ENCODE measurements at regions not wholly inside any gene's neighbourhood (a gene's known extent, or its start where the extent isn't known, plus 50 kb on each side); places are given as distances from the start of the nearest gene placed in this dataset.

DNA sequence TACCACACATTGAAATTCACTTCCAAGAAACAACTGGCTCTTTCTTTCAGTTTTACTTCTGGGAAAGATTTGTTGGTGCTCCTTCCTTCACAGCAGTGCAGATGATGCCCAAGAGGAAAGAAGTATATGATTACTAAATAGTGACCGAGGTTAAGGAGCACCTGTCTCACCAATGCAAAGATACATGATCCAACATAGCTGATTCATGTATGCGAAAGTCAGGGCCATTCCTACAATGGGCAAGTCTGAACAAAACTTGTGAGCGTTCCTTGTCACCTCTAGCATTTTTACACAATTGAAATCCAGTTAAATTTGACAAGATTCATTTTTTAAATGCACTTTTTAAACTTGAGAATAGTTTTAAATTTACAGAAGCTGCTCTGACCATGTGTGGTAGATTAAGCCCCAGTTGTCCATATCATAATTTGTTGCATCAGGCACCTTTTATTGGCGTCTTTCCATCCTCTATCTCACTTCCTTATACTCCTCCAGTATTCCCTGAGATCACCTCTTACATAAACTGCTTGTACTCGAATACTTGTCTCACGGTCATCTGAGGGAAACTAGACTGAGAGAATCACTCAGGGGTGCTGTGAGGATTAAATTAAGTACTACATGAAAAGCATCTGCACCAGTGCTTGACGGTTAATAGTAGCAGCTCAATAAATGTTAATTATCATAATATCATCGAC lies 438.8 kb upstream of the CDH20 start:
- H3K23ac ChIP-seq (ENCODE audit: insufficient read length): no peak overlapping the region
- no peaks in the 10 kb centered on the region for H3K36me3 ChIP-seq (ENCODE audit: control insufficient read depth in 2 of 4, insufficient read depth in 4 of 4, low read length in 3 of 4)
- H2AK5ac ChIP-seq (ENCODE audit: low read depth, low read length): no peak overlapping the region
- H2BK120ac ChIP-seq (replicated peaks; ENCODE audit: low read depth, low read length): no peak overlapping the region
- DNase-seq (ENCODE audit: low read depth in 1 of 2, low spot score in 2 of 2) (no peak), FAIRE-seq (no peak)
- no peak overlapping the region for H2BK12ac ChIP-seq (ENCODE audit: low read depth, low read length)
- H3K4me1 ChIP-seq (replicated peaks in 1 of 4; ENCODE audit: control insufficient read depth in 3 of 4, insufficient read depth in 4 of 4, low read length in 3 of 4): no peaks in the 10 kb centered on the region
- 87% methylated on average over 8 of the region's 8 CpGs; no CpG with 5 or more reads in 1 of the 2 experiments for WGBS, 2 experiments (ENCODE audit: extremely low coverage in 1 of 2, insufficient coverage in 1 of 2, insufficient read length in 1 of 2, insufficient replicate concordance in 2 of 2, low coverage in 1 of 2, low lambda C conversion rate in 2 of 2, missing lambda C conversion rate in 1 of 2)
- H3K9me3 ChIP-seq (ENCODE audit: insufficient read depth in 2 of 2, low read depth in 1 of 2, low read length in 1 of 2): no peaks in the 10 kb centered on the region
- POLR2A ChIA-PET (ENCODE audit: partially characterized antibody): no interaction called here
- H4K20me1 ChIP-seq (replicated peaks in 1 of 2; ENCODE audit: control insufficient read depth in 1 of 2, insufficient read depth in 2 of 2, low read length in 2 of 2): no peaks in the 10 kb centered on the region
- CTCF ChIA-PET (ENCODE audit: partially characterized antibody): interaction anchor here (0.8 to 1.7 kb wide), 3 partner anchors 9 to 427 kb away, joined by 3 to 4 read pairs (median 4); no protein-coding TSS in a partner anchor
- H3K27me3 ChIP-seq (replicated peaks in 1 of 4; ENCODE audit: control insufficient read depth in 3 of 4, extremely low read depth in 1 of 4, insufficient read depth in 3 of 4, low read length in 3 of 4): no peaks in the 10 kb centered on the region
- no peak overlapping the region for H3K56ac ChIP-seq (replicated peaks; ENCODE audit: insufficient read length, low read depth, low read length)
- H3K79me1 ChIP-seq (ENCODE audit: low read depth, low read length): no peaks in the 10 kb centered on the region
- H3K27ac ChIP-seq (ENCODE audit: low read depth, low read length): no peak overlapping the region
- no peak overlapping the region for H3K4ac ChIP-seq (replicated peaks; ENCODE audit: insufficient read length, low read depth, low read length)
- H2BK15ac ChIP-seq (ENCODE audit: low read length): no peak overlapping the region
- H3K79me2 ChIP-seq (ENCODE audit: control insufficient read depth in 1 of 2, insufficient read depth in 2 of 2, low read length in 2 of 2): no peaks in the 10 kb centered on the region
- no peak overlapping the region for H3K4me2 ChIP-seq (ENCODE audit: insufficient read depth in 1 of 2, low read depth in 2 of 2, low read length in 2 of 2)
- no peak overlapping the region for H2BK20ac ChIP-seq (ENCODE audit: low read length)
- H2AFZ ChIP-seq (ENCODE audit: low read length): no peak overlapping the region
- H4K8ac ChIP-seq (ENCODE audit: extremely low read depth, insufficient read depth, low read length): no peak overlapping the region
- H4K91ac ChIP-seq (replicated peaks; ENCODE audit: insufficient read length, low read length): no peak overlapping the region
- H3K14ac ChIP-seq (ENCODE audit: insufficient read length): no peak overlapping the region
- no peaks in the 10 kb centered on the region for H3K23me2 ChIP-seq (ENCODE audit: low read depth, low read length)
- no peak overlapping the region for H3K9ac ChIP-seq (replicated peaks in 1 of 4; ENCODE audit: extremely low read depth in 1 of 4, low read depth in 3 of 4, low read length in 3 of 4)
- H3K4me3 ChIP-seq (ENCODE audit: extremely low read depth in 1 of 4, insufficient read depth in 2 of 4, low read depth in 3 of 4, low read length in 4 of 4): no peak overlapping the region
- H3K18ac ChIP-seq (ENCODE audit: extremely low read depth, low read length): no peak overlapping the region
- H4K5ac ChIP-seq (ENCODE audit: insufficient read length, low read depth, low read length): no peak overlapping the region
- no peak overlapping the region for H2BK5ac ChIP-seq (ENCODE audit: low read depth, low read length)
- TF ChIP-seq, protein P1, sequence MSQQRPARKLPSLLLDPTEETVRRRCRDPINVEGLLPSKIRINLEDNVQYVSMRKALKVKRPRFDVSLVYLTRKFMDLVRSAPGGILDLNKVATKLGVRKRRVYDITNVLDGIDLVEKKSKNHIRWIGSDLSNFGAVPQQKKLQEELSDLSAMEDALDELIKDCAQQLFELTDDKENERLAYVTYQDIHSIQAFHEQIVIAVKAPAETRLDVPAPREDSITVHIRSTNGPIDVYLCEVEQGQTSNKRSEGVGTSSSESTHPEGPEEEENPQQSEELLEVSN (IDR thresholded peaks at IDR 0.05): no peak
- no peak for TF ChIP-seq CBX5 (IDR thresholded peaks at IDR 0.05; ENCODE audit: low read depth, low read length)
- no peak for TF ChIP-seq KDM1A (IDR thresholded peaks at IDR 0.05; ENCODE audit: borderline replicate concordance, low read length)
- TF ChIP-seq HDAC2 (IDR thresholded peaks at IDR 0.05; ENCODE audit: borderline replicate concordance in 1 of 2, low read depth in 2 of 2, low read length in 2 of 2): no peak
- TF ChIP-seq NANOG (IDR thresholded peaks at IDR 0.05; ENCODE audit: insufficient read depth, low read depth, low read length, poor library complexity, severe bottlenecking): no peak
- TF ChIP-seq CHD1 (IDR thresholded peaks at IDR 0.05; ENCODE audit: low read depth, low read length): no peak
- no peak for TF ChIP-seq GABPA (IDR thresholded peaks at IDR 0.05; ENCODE audit: borderline replicate concordance, insufficient read depth, low read length)
- no peak for TF ChIP-seq EP300 (IDR thresholded peaks at IDR 0.05; ENCODE audit: borderline replicate concordance in 1 of 2, low read depth in 2 of 2, low read length in 2 of 2)
- TF ChIP-seq EZH2 (IDR thresholded peaks at IDR 0.05; ENCODE audit: low read depth, low read length, severe bottlenecking): no peak
- TF ChIP-seq TAF1 (IDR thresholded peaks at IDR 0.05; ENCODE audit: low read depth, low read length): no peak
- TF ChIP-seq JUND (IDR thresholded peaks at IDR 0.05; ENCODE audit: low read length): no peak
- TF ChIP-seq NRF1 (IDR thresholded peaks at IDR 0.05; ENCODE audit: low read depth, low read length): no peak

Measured in H1 (cell line).